Cardiac fibroblast (primary cell): ENCODE measurements at regions not wholly inside any gene's neighbourhood (a gene's known extent, or its start where the extent isn't known, plus 50 kb on each side); places are given as distances from the start of the nearest gene placed in this dataset.
"Not testable (repeated sequence)": the region's sequence is repeated elsewhere in the genome, so short reads cannot be mapped to it uniquely, and the experiment has no call there.

Experiments used
- DNase-seq, 2 donors: peaks; one replicate each; pipeline versions ENCODE4 v3.0.0 to v3.0.0-alpha.2; 2010; ENCODE audit warnings: low read depth in 2 of 2
- H3K4me3 ChIP-seq, 2 donors: replicated peaks in 1 of 2; 1 replicate in 1 of 2; 2 replicates in 1 of 2; pipeline ENCODE4 v1.5.1; 2011; ENCODE audit warnings: low read depth in 2 of 2, low read length in 2 of 2, mild to moderate bottlenecking in 2 of 2, moderate library complexity in 1 of 2
- CTCF ChIP-seq: IDR thresholded peaks from one replicate; pipeline ENCODE4 v1.5.1; 2011; ENCODE audit warnings: low read depth, mild to moderate bottlenecking, low read length, inconsistent platforms

- no peak overlapping the region for H3K4me3 ChIP-seq
- no peak for DNase-seq
Measured at GRCh38 chr19:30830875-30831274, 458.7 kb downstream of the ZNF536 start.

DNA sequence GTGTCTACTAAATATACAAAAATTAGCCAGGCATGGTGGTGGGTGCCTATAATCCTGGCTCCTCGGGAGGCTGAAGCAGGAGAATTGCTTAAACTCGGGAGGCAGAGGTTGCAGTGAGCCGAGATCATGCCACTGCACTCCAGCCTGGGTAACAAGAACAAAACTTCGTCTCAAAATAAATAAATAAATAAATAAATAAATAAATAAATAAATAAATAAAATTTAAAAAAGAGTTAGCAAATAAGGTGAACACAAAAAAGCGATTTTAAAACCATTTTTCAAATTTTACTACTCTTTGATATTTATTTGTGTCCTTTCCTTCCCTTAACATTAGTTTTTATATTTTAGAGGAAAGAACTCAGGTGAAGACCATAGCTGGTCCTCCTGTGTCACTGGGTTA is 453.3 kb downstream of the ZNF536 start:
- H3K4me3 ChIP-seq, DNase-seq: not testable (repeated sequence)

More at GRCh38 chr19:30830875-30831274, 458.7 kb downstream of the ZNF536 start:
- TF ChIP-seq CTCF: no peak

DNA sequence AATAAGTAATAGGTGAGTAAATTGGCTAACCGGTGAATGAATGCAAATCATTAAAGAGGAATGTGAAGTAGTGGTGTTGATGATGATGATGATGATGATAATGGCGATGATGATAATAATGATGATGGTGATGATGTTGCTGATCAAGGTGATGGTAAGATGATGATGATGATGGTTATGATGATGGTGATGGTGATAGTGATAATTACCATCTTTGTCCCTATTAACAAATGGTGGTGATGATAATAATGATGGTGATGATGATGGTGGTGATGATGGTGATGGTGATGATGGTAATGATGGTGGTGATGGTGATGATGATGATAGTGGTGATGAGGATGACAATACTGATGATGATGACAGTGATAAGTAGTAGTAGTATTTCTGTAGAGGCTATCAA is 452.6 kb downstream of the ZNF536 start:
- no peak for TF ChIP-seq CTCF
- H3K4me3 ChIP-seq: no peak overlapping the region
- DNase-seq: no peak

GRCh38 chr19:30817965-30818567 is 445.9 kb downstream of the ZNF536 start:
- no peak for DNase-seq
- H3K4me3 ChIP-seq: no peak overlapping the region
- no peak for TF ChIP-seq CTCF

GRCh38 chr19:30817197-30817596 is 445.0 kb downstream of the ZNF536 start:
- no peak for DNase-seq
- no peak overlapping the region for H3K4me3 ChIP-seq
- TF ChIP-seq CTCF: no peak

DNA sequence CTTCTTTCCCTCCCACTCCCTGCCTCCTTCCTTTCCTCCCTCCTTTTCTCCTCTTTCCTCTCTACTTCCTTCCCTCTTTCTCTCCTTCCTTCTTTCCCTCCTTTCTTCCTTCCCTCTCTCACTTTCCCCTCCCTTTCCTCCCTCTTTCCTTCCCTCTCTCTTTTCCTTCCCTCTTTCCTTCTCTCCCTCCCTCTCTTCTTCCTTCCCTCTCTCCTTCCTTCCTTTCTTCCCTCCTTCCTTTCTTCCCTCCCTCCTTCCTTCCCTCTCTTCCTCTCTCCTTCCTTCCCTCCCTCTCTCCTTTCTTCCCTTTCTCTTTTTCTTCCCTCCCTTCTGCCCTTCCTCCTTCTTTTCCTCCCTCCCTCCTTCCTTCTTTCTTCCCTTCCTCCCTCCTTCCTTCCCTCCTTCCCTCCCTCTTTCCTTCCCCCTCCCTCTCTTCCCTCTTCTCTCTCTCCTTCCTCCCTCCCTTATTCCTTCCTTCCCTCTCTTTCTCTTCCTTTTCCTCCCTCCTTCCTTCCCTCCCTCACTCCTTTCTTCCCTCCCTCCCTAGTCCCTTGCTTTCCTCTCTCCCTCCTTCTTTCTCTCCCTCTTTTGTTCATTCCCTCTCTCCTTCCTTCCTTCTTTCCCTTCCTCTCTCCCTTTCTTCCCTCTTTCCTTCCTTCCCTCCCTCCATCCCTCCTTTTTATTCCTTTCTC is 443.9 kb downstream of the ZNF536 start:
- no peak for TF ChIP-seq CTCF
- H3K4me3 ChIP-seq: no peak overlapping the region
- DNase-seq: no peak

DNA sequence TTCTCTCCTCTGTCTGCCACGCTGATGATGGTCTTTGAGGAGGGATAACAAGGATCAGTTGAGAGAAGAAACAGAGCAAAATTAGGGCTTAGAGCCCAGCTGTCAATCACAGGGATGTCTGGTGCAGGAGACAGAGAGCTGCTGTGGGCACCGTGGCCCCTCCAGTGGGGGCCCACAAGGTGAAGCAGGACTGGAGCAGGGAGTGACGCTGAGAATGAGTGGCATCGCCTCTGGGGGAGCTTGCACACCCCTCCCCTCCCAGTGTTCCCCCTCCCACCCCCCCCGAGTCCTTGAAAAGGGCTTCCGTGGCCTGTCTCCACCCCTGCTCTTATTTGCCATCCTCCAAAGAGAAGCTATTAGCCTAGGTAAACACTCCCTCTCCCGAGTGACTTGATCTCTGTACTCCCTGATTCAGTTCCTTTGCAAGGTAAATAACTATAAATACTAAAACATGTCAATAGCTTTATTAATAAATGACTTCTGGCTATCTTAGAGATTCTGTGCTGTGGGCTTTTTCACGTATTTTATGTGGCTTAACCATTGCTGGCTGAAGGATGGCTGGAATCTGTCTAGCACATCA is 440.0 kb downstream of the ZNF536 start:
- no peak overlapping the region for H3K4me3 ChIP-seq
- TF ChIP-seq CTCF: no peak
- DNase-seq: no peak
